ENCODE measurements at regions not wholly inside any gene's neighbourhood (a gene's known extent, or its start where the extent isn't known, plus 50 kb on each side); places are given as distances from the start of the nearest gene placed in this dataset.

- H3K4me1 ChIP-seq (ENCODE audit: control insufficient read depth, insufficient read depth, low read length) = peaks cover 16% of the 10 kb centered on the region
- no peak overlapping the region for H3K27ac ChIP-seq (ENCODE audit: low read length)
- intact Hi-C loops (cut with micrococcal nuclease) = no loop called here
- no peak for ATAC-seq
- whole genome bisulfite sequencing (ENCODE audit: insufficient coverage) = 81% methylated on average over 8 of the region's 8 CpGs
- Mint-ChIP-seq H3K36me3 (no peaks in the 10 kb centered on the region), H3K27ac (no peak overlapping the region), H3K4me3 (no peak overlapping the region), H3K4me1 (peaks cover 9 to 12% of the 10 kb centered on the region in 2 donors), H3K9me3 (no peaks in the 10 kb centered on the region), H3K27me3 (ENCODE audit: low read depth in 2 of 2) (peaks cover 0 to 5% of the 10 kb centered on the region in 2 donors)
- no peaks in the 10 kb centered on the region for H3K27me3 ChIP-seq (ENCODE audit: control insufficient read depth, insufficient read depth, low read length)
- no peak overlapping the region for H3K4me3 ChIP-seq (ENCODE audit: low read length)
- TF ChIP-seq CTCF (IDR thresholded peaks at IDR 0.05) = no peak
- no peaks in the 10 kb centered on the region for H3K36me3 ChIP-seq (ENCODE audit: control insufficient read depth, insufficient read depth, low read length)
- no peak for DNase-seq
- no peaks in the 10 kb centered on the region for H3K9me3 ChIP-seq (ENCODE audit: control insufficient read depth, insufficient read depth, low read length)
These were observed 79.7 kb upstream of the MAP4K4 start for GRCh38 chr2:101617796-101618195.

DNA sequence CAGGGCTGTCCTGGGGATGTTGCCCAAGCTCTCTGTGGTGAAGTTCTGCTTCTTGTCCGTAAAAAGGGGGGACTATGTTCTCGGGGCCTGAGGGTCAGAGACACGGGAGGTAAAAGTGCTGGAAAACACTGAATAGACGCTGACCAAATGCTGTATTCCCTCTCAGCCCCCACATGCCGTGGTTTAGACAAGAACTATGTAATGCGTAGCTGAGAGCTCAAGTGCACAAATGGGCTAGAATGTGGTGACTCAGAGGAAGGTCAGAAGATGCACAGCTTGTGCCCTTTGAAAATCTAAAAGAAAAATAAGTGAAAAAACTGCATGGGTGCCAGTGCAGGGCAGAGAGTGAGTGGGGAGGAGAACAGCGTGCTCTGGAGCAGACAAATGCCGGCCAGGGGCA, 80.3 kb upstream of the MAP4K4 start:
- 87% methylated on average over 8 of the region's 8 CpGs for WGBS (ENCODE audit: insufficient coverage)
- Mint-ChIP-seq H3K27ac (no peak overlapping the region), H3K27me3 (ENCODE audit: low read depth in 2 of 2) (peaks cover 0 to 5% of the 10 kb centered on the region in 2 donors), H3K4me1 (peaks cover 5 to 6% of the 10 kb centered on the region in 2 donors), H3K36me3 (no peaks in the 10 kb centered on the region), H3K4me3 (no peak overlapping the region), H3K9me3 (no peaks in the 10 kb centered on the region)
- intact Hi-C loops (cut with micrococcal nuclease) = no loop called here
- no peak overlapping the region for H3K27ac ChIP-seq (ENCODE audit: low read length)
- TF ChIP-seq CTCF (IDR thresholded peaks at IDR 0.05) = no peak
- peaks cover 11% of the 10 kb centered on the region for H3K4me1 ChIP-seq (ENCODE audit: control insufficient read depth, insufficient read depth, low read length)
- H3K4me3 ChIP-seq (ENCODE audit: low read length) = no peak overlapping the region
- DNase-seq = no peak
- no peaks in the 10 kb centered on the region for H3K36me3 ChIP-seq (ENCODE audit: control insufficient read depth, insufficient read depth, low read length)
- no peak for ATAC-seq
- no peaks in the 10 kb centered on the region for H3K27me3 ChIP-seq (ENCODE audit: control insufficient read depth, insufficient read depth, low read length)
- H3K9me3 ChIP-seq (ENCODE audit: control insufficient read depth, insufficient read depth, low read length) = no peaks in the 10 kb centered on the region

DNA sequence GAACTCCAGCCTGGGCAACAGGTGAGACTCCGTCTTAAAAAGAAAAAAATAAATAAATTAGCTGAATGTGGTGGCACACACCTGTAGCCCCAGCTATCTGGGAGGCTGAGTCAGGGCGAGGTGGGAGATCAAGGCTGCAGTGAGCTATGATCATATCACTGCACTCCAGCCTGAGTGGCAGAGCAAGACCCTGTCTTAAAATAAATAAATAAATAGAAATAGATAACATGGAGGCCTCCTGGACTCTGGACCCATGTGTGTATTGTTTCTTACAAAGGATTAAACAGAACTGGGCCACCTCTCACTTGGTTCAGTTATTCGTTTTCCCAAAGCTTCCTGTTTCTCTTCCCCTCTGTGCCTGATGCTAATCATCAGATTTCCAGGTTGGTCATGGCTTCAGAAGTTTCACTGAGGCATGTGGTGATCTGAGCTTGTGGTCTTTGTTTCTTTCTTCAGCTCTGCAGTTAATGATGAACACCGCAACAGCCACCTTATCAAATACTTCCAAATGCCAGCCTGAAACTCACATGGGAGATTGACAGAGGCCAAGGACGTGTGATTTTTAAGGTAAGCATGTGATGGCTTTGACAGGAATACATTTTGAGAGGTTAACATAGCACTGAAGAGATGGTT, 83.3 kb upstream of the MAP4K4 start:
- DNase-seq = no peak
- no peak overlapping the region for H3K27ac Mint-ChIP-seq
- no peak for TF ChIP-seq CTCF (IDR thresholded peaks at IDR 0.05)
- no peak overlapping the region for H3K27ac ChIP-seq (ENCODE audit: low read length)
- no peaks in the 10 kb centered on the region for H3K27me3 Mint-ChIP-seq (ENCODE audit: low read depth in 2 of 2)
- H3K9me3 Mint-ChIP-seq = no peaks in the 10 kb centered on the region
- no peak for ATAC-seq
- no peaks in the 10 kb centered on the region for H3K27me3 ChIP-seq (ENCODE audit: control insufficient read depth, insufficient read depth, low read length)
- no peaks in the 10 kb centered on the region for H3K4me1 Mint-ChIP-seq
- H3K36me3 ChIP-seq (ENCODE audit: control insufficient read depth, insufficient read depth, low read length) = no peaks in the 10 kb centered on the region
- intact Hi-C loops (cut with micrococcal nuclease) = no loop called here
- no peak overlapping the region for H3K4me3 Mint-ChIP-seq
- H3K4me3 ChIP-seq (ENCODE audit: low read length) = no peak overlapping the region
- peaks cover 2% of the 10 kb centered on the region for H3K4me1 ChIP-seq (ENCODE audit: control insufficient read depth, insufficient read depth, low read length)
- H3K36me3 Mint-ChIP-seq = no peaks in the 10 kb centered on the region
- H3K9me3 ChIP-seq (ENCODE audit: control insufficient read depth, insufficient read depth, low read length) = no peaks in the 10 kb centered on the region
- WGBS (ENCODE audit: insufficient coverage) = 89% methylated on average over 4 of the region's 5 CpGs

DNA sequence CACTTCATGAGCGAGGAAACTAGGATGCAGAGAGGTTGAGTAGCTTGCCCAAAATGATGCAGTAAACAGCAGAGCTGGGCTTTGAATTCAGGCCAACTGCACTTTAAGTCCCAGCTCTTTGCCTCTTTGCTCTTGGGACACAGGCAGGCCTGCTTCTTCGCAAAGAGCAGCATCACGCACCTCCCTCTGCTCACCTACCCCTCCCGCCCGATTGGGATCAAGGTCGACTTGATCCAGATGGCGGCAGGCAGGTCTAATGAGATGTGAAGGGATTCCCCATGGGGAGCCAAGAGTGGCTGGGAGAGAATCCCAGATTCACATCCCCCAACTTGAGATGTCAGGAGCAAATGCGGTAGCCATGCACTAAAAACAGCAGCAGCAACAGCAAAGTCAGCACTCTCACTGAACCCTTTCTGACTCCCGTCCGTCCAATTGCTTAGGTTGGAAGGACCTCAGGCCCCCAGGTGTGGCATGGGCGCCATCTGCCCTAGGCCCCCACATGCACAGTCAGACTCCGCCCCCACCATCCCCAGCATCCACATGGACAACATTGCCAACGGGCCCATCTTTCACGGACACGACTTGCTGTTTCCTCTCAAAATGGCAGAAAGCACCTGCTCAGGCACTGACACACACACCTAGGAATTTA, 84.3 kb upstream of the MAP4K4 start:
- Mint-ChIP-seq H3K27me3 (ENCODE audit: low read depth in 2 of 2) (no peaks in the 10 kb centered on the region), H3K4me3 (no peak overlapping the region), H3K4me1 (no peaks in the 10 kb centered on the region), H3K27ac (no peak overlapping the region), H3K9me3 (no peaks in the 10 kb centered on the region), H3K36me3 (no peaks in the 10 kb centered on the region)
- no peak for DNase-seq
- Histone ChIP-seq H3K36me3 (ENCODE audit: control insufficient read depth, insufficient read depth, low read length) (no peaks in the 10 kb centered on the region), H3K27me3 (ENCODE audit: control insufficient read depth, insufficient read depth, low read length) (no peaks in the 10 kb centered on the region), H3K4me3 (ENCODE audit: low read length) (no peak overlapping the region), H3K9me3 (ENCODE audit: control insufficient read depth, insufficient read depth, low read length) (no peaks in the 10 kb centered on the region), H3K27ac (ENCODE audit: low read length) (no peak overlapping the region), H3K4me1 (ENCODE audit: control insufficient read depth, insufficient read depth, low read length) (no peaks in the 10 kb centered on the region)
- WGBS (ENCODE audit: insufficient coverage) = 88% methylated on average over 15 of the region's 15 CpGs
- TF ChIP-seq CTCF (IDR thresholded peaks at IDR 0.05) = no peak
- ATAC-seq = no peak
- intact Hi-C loops (cut with micrococcal nuclease) = no loop called here

Data from natural killer cell (primary cell).